ENCODE measurements at regions not wholly inside any gene's neighbourhood (a gene's known extent, or its start where the extent isn't known, plus 50 kb on each side); places are given as distances from the start of the nearest gene placed in this dataset.
"Not testable (repeated sequence)": the region's sequence is repeated elsewhere in the genome, so short reads cannot be mapped to it uniquely, and the experiment has no call there.

DNA sequence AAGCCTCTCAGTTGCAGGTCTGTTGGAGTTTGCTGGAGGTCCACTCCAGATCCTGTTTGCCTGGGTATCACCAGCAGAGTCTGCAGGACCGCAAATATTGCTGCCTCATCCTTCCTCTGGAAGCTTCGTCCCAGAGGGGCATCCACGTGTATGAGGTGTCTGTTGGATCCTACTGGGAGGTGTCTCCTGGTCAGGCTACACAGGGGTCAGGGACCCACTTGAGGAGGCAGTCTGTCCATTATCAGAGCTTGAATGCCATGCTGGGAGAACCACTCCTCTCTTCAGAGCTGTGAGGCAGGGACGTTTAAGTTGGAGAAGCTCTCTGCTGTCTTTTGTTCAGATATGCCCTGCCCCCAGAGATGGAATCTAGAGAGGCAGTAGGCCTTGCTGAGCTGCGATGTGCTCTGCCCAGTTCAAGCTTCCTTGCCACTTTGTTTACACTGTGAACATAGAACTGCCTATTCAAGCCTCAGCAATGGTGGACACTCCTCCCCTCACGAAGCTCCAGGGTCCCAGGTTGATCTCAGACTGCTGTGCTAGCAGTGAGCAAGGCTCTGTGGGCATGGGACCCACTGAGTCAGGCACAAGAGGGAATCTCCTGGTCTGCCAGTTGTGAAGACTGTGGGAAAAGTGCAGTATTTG lies 81.1 kb downstream of the ATP23 start:
- TF ChIP-seq CTCF (IDR thresholded peaks at IDR 0.05); POLR2AphosphoS5 (IDR thresholded peaks at IDR 0.05; ENCODE audit: low read depth, low read length); SIN3A (IDR thresholded peaks at IDR 0.05; ENCODE audit: borderline replicate concordance, insufficient read depth, low read depth, low read length); REST (IDR thresholded peaks at IDR 0.05; ENCODE audit: insufficient read depth in 1 of 2, low read depth in 2 of 2, low read length in 1 of 2); TCF7L2 (IDR thresholded peaks at IDR 0.05; ENCODE audit: low read depth, low read length): not testable (repeated sequence)

Data from Panc1 (cell line).